Mucosa of descending colon (tissue), 3 donors: ENCODE measurements at regions not wholly inside any gene's neighbourhood (a gene's known extent, or its start where the extent isn't known, plus 50 kb on each side); places are given as distances from the start of the nearest gene placed in this dataset.

Experiments used
- ATAC-seq: fragments of 200-7000 bp; cut with Tn5 transposase; one replicate; pipeline ENCODE4 v1.9.1; 2020; ENCODE audit warnings: mild to moderate bottlenecking, moderate library complexity
- DNase-seq, 3 donors: peaks; one replicate each; pipeline ENCODE4 v3.0.0-alpha.2; 2020
- H3K36me3 ChIP-seq: fragments of 200-600 bp; one replicate; pipeline ENCODE4 v1.8.0; 2021; ENCODE audit warnings: low read depth, mild to moderate bottlenecking
- H3K4me1 ChIP-seq: fragments of 200-600 bp; one replicate; pipeline ENCODE4 v1.8.0; 2021; ENCODE audit warnings: low read depth, mild to moderate bottlenecking
- H3K4me3 ChIP-seq: fragments of 200-600 bp; one replicate; pipeline ENCODE4 v1.8.0; 2021; ENCODE audit warnings: mild to moderate bottlenecking
- H3K9me3 ChIP-seq: fragments of 200-600 bp; one replicate; pipeline ENCODE4 v1.8.0; 2021; ENCODE audit warnings: mild to moderate bottlenecking
- CTCF ChIP-seq: fragments of 200-600 bp; IDR thresholded peaks from one replicate; pipeline ENCODE4 v1.8.0; 2022; ENCODE audit warnings: antibody characterized with exemption, mild to moderate bottlenecking
- intact Hi-C, 2 donors: fragments of 100-400 bp; cut with DNase I in 1 of 2; cut with micrococcal nuclease in 1 of 2; formaldehyde crosslinking; loops; one replicate each; pipeline versions ENCODE4 v1.11.0 to v1.11.1; 2022; cut with DNase I, micrococcal nuclease
- donor health status: DM: no; HTN: no; CAD: no; lungs with moderate emphysema.
- donor health status: DM: no; HTN: no; CAD: no.
- donor health status: DM: no; HTN: yes; CAD: no.

- no peak for DNase-seq
- Histone ChIP-seq H3K4me3 (no peak overlapping the region), H3K9me3 (no peaks in the 10 kb centered on the region), H3K4me1 (no peaks in the 10 kb centered on the region), H3K36me3 (no peaks in the 10 kb centered on the region)
- no peak for ATAC-seq
- no peak for TF ChIP-seq CTCF
- intact Hi-C loops, result no loop called here
These were observed 172.2 kb upstream of the PRICKLE1 start for GRCh38 chr12:42761601-42762350.

GRCh38 chr12:42761086-42761485 is 171.5 kb upstream of the PRICKLE1 start:
- TF ChIP-seq CTCF, result no peak
- intact Hi-C loops, result no loop called here
- DNase-seq (no peak), ATAC-seq (no peak)
- Histone ChIP-seq H3K4me3 (no peak overlapping the region), H3K4me1 (no peaks in the 10 kb centered on the region), H3K36me3 (no peaks in the 10 kb centered on the region), H3K9me3 (no peaks in the 10 kb centered on the region)

- no peak for TF ChIP-seq CTCF
- ATAC-seq, result no peak
- intact Hi-C loops, result no loop called here
- Histone ChIP-seq H3K36me3 (no peaks in the 10 kb centered on the region), H3K4me3 (no peak overlapping the region), H3K9me3 (no peaks in the 10 kb centered on the region), H3K4me1 (no peaks in the 10 kb centered on the region)
- DNase-seq, result no peak
These were observed 171.0 kb upstream of the PRICKLE1 start for GRCh38 chr12:42760550-42760949.

GRCh38 chr12:42759622-42760273 is 170.2 kb upstream of the PRICKLE1 start:
- Histone ChIP-seq H3K4me1 (no peaks in the 10 kb centered on the region), H3K36me3 (no peaks in the 10 kb centered on the region), H3K9me3 (no peaks in the 10 kb centered on the region), H3K4me3 (no peak overlapping the region)
- no peak for TF ChIP-seq CTCF
- no peak for ATAC-seq
- intact Hi-C loops, result no loop called here
- DNase-seq, result peak in 1 of 3 donors; percentile 31

- Histone ChIP-seq H3K4me3 (no peak overlapping the region), H3K9me3 (no peaks in the 10 kb centered on the region), H3K4me1 (no peaks in the 10 kb centered on the region), H3K36me3 (no peaks in the 10 kb centered on the region)
- intact Hi-C loops, result no loop called here
- no peak for DNase-seq
- ATAC-seq, result no peak
- no peak for TF ChIP-seq CTCF
These were observed 169.3 kb upstream of the PRICKLE1 start for GRCh38 chr12:42758806-42759205.
